Keratinocyte (primary cell): ENCODE measurements at regions not wholly inside any gene's neighbourhood (a gene's known extent, or its start where the extent isn't known, plus 50 kb on each side); places are given as distances from the start of the nearest gene placed in this dataset.

Source experiments
- DNase-seq: peaks from one replicate; pipeline ENCODE4 v3.0.0-alpha.2; 2011; ENCODE audit warnings: low read depth, missing footprints, low spot score
- FAIRE-seq: peaks from 2 replicates; lab custom pipeline; 2011; peaks lifted over from hg19 to GRCh38; lab: Jason Lieb, UNC
- H2AFZ ChIP-seq: 2 replicates; pipeline ENCODE4 v1.6.0; 2012; ENCODE audit warnings: low read length, control low read depth, inconsistent platforms; ENCODE audit not compliant: control insufficient read depth
- H3K27ac ChIP-seq: 2 replicates; pipeline ENCODE4 v1.5.1; 2011; ENCODE audit warnings: low read length; ENCODE audit not compliant: control insufficient read depth, insufficient read depth
- H3K27me3 ChIP-seq: 3 replicates; pipeline ENCODE4 v1.6.0; 2011; ENCODE audit warnings: low read length; ENCODE audit not compliant: control insufficient read depth, insufficient read depth; ENCODE audit errors: extremely low read depth
- H3K36me3 ChIP-seq, 2 experiments: 2 replicates in 1 of 2; 3 replicates in 1 of 2; pipeline ENCODE4 v1.5.1; 2011; ENCODE audit warnings: low read length in 2 of 2, mild to moderate bottlenecking in 1 of 2; ENCODE audit not compliant: control insufficient read depth in 2 of 2, insufficient read depth in 2 of 2; ENCODE audit errors: extremely low read depth in 1 of 2
- H3K4me1 ChIP-seq: 3 replicates; pipeline ENCODE4 v1.5.1; 2011; ENCODE audit warnings: low read length; ENCODE audit not compliant: control insufficient read depth, insufficient read depth; ENCODE audit errors: extremely low read depth
- H3K4me2 ChIP-seq: 3 replicates; pipeline ENCODE4 v1.6.0; 2011; ENCODE audit warnings: low read depth, low read length; ENCODE audit not compliant: control insufficient read depth, insufficient read depth; ENCODE audit errors: extremely low read depth
- H3K4me3 ChIP-seq, 3 experiments: fragments of 200-600 bp in 1 of 3; sonication (generic) in 1 of 3; 2 replicates in 2 of 3; 3 replicates in 1 of 3; pipeline ENCODE4 v1.5.1; 2011 to 2016; ENCODE audit warnings: low read length in 3 of 3, mild to moderate bottlenecking in 3 of 3, control low read depth in 2 of 3, inconsistent platforms in 1 of 3, low read depth in 1 of 3, mixed read lengths in 1 of 3, mixed run types in 1 of 3, moderate library complexity in 1 of 3; ENCODE audit not compliant: control insufficient read depth in 2 of 3, insufficient read depth in 2 of 3; ENCODE audit errors: extremely low read depth in 1 of 3
- H3K79me2 ChIP-seq: 2 replicates; pipeline ENCODE4 v1.6.0; 2012; ENCODE audit warnings: low read length; ENCODE audit not compliant: control insufficient read depth, insufficient read depth
- H3K9ac ChIP-seq: 3 replicates; pipeline ENCODE4 v1.6.0; 2011; ENCODE audit warnings: low read length; ENCODE audit not compliant: control insufficient read depth, insufficient read depth; ENCODE audit errors: extremely low read depth
- H3K9me1 ChIP-seq: 3 replicates; pipeline ENCODE4 v1.6.0; 2011; ENCODE audit warnings: low read length; ENCODE audit not compliant: control insufficient read depth, insufficient read depth; ENCODE audit errors: extremely low read depth
- H3K9me3 ChIP-seq: 2 replicates; pipeline ENCODE4 v1.5.1; 2012; ENCODE audit warnings: low read depth, low read length; ENCODE audit not compliant: control insufficient read depth
- H4K20me1 ChIP-seq: 3 replicates; pipeline ENCODE4 v1.6.0; 2011; ENCODE audit warnings: low read length; ENCODE audit not compliant: control insufficient read depth, insufficient read depth; ENCODE audit errors: extremely low read depth
- CTCF ChIP-seq, 3 experiments: IDR thresholded peaks in 1 of 3; conservative IDR thresholded peaks in 1 of 3; optimal IDR thresholded peaks in 1 of 3; 2 replicates in 2 of 3; 3 replicates in 1 of 3; pipeline versions ENCODE3 to v1.5.1; 2011; ENCODE audit warnings: low read length in 3 of 3, mild to moderate bottlenecking in 3 of 3, moderate library complexity in 2 of 3, control low read depth in 1 of 3, inconsistent platforms in 1 of 3; ENCODE audit not compliant: insufficient read depth in 2 of 3; ENCODE audit errors: extremely low read depth in 1 of 3
- EZH2 ChIP-seq: IDR thresholded peaks from one replicate; pipeline ENCODE4 v1.6.1; 2012; ENCODE audit warnings: inconsistent platforms, mild to moderate bottlenecking, low read length, moderate library complexity
- dilution Hi-C: fragments of 300-500 bp; cut with MboI; formaldehyde crosslinking; loops from one replicate; pipeline ENCODE4 v1.7.0; 2020; ENCODE audit warnings: low sequenced_read_pairs; ENCODE audit not compliant: extremely low pct_ligation_motif_present

DNA sequence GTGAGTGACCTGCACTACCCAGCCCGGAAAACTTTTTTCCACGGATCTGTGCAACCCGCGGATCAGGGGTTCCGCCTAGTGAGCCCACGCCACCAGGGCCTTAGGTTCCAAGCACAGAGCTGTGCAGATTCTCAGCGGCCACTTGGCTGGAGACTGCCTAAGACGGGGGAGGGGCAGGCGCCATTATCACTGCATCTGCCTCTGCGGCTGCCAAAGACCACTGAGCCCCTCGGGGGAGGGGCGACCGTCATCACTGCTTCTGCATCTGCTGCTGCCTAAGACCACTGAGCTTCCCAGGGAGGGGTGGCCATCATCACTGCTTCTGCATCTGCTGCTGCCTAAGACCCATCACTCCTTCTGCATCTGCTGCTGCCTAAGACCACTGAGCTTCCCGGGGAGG, 460.2 kb downstream of the OCA2 start:
- no peak for DNase-seq
- H3K4me2 ChIP-seq, result no peak overlapping the region
- no peak for FAIRE-seq

GRCh38 chr15:27635916-27636315, 463.2 kb downstream of the OCA2 start:
- no peaks in the 10 kb centered on the region for H3K9me1 ChIP-seq
- no peak overlapping the region for H3K9ac ChIP-seq
- dilution Hi-C loops, result no loop called here
- H3K36me3 ChIP-seq, result no peaks in the 10 kb centered on the region
- no peaks in the 10 kb centered on the region for H4K20me1 ChIP-seq
- no peak overlapping the region for H2AFZ ChIP-seq
- H3K79me2 ChIP-seq, result no peaks in the 10 kb centered on the region
- FAIRE-seq (no peak), DNase-seq (no peak)
- H3K27ac ChIP-seq, result no peak overlapping the region
- H3K4me3 ChIP-seq, result no peak overlapping the region
- H3K4me1 ChIP-seq, result no peaks in the 10 kb centered on the region
- H3K27me3 ChIP-seq, result no peaks in the 10 kb centered on the region
- no peak for TF ChIP-seq CTCF (optimal IDR thresholded peaks at IDR 0.05 in 1 of 3, IDR thresholded peaks at IDR 0.05 in 1 of 3, conservative IDR thresholded peaks at IDR 0.05 in 1 of 3; ENCODE audit: extremely low read depth in 1 of 3, insufficient read depth in 2 of 3, low read length in 3 of 3)
- TF ChIP-seq EZH2, result no peak
- H3K4me2 ChIP-seq, result no peak overlapping the region
- peaks cover 8% of the 10 kb centered on the region for H3K9me3 ChIP-seq

More for the DNA sequence above, 460.2 kb downstream of the OCA2 start:
- Histone ChIP-seq H3K79me2 (no peaks in the 10 kb centered on the region), H2AFZ (no peak overlapping the region), H4K20me1 (no peaks in the 10 kb centered on the region), H3K9ac (no peak overlapping the region), H3K4me1 (no peaks in the 10 kb centered on the region), H3K9me3 (peaks cover 5% of the 10 kb centered on the region), H3K27me3 (no peaks in the 10 kb centered on the region), H3K36me3 (no peaks in the 10 kb centered on the region), H3K27ac (no peak overlapping the region), H3K4me3 (no peak overlapping the region), H3K9me1 (no peaks in the 10 kb centered on the region)
- dilution Hi-C loops, result no loop called here
- no peak for TF ChIP-seq EZH2

- H2AFZ ChIP-seq, result no peak overlapping the region
- TF ChIP-seq EZH2 (no peak), CTCF (optimal IDR thresholded peaks at IDR 0.05 in 1 of 3, IDR thresholded peaks at IDR 0.05 in 1 of 3, conservative IDR thresholded peaks at IDR 0.05 in 1 of 3; ENCODE audit: extremely low read depth in 1 of 3, insufficient read depth in 2 of 3, low read length in 3 of 3) (no peak)
- H3K4me1 ChIP-seq, result no peaks in the 10 kb centered on the region
- no peaks in the 10 kb centered on the region for H3K79me2 ChIP-seq
- peaks cover 3% of the 10 kb centered on the region for H3K9me3 ChIP-seq
- no peaks in the 10 kb centered on the region for H3K36me3 ChIP-seq
- H3K9me1 ChIP-seq, result no peaks in the 10 kb centered on the region
- dilution Hi-C loops, result no loop called here
- DNase-seq (no peak), FAIRE-seq (no peak)
- H3K4me2 ChIP-seq, result no peak overlapping the region
- no peak overlapping the region for H3K4me3 ChIP-seq
- no peaks in the 10 kb centered on the region for H4K20me1 ChIP-seq
- H3K9ac ChIP-seq, result no peak overlapping the region
- H3K27ac ChIP-seq, result no peak overlapping the region
- no peaks in the 10 kb centered on the region for H3K27me3 ChIP-seq
Measured at GRCh38 chr15:27628486-27628885, 470.6 kb downstream of the OCA2 start.
